MM.1S (cell line): ENCODE measurements at regions not wholly inside any gene's neighbourhood (a gene's known extent, or its start where the extent isn't known, plus 50 kb on each side); places are given as distances from the start of the nearest gene placed in this dataset.

ENCODE experiments used
- DNase-seq: peaks from one replicate; pipeline ENCODE4 v3.0.0-alpha.2; 2015
- H2AFZ ChIP-seq: fragments of 300-600 bp; sonication (generic); 2 replicates; pipeline ENCODE4 v1.6.0; 2016; ENCODE audit warnings: antibody characterized with exemption, low read length
- H3F3A ChIP-seq: fragments of 300-600 bp; sonication (generic); 2 replicates; pipeline ENCODE4 v1.6.1; 2016; ENCODE audit warnings: mild to moderate bottlenecking, antibody characterized with exemption, low read length, moderate library complexity, mixed read lengths; ENCODE audit not compliant: insufficient read depth
- H3K27ac ChIP-seq: fragments of 300-600 bp; sonication (generic); 2 replicates; pipeline ENCODE4 v1.5.1; 2016; ENCODE audit warnings: mild to moderate bottlenecking, low read length
- H3K27me3 ChIP-seq: fragments of 300-600 bp; sonication (generic); replicated peaks from 2 replicates; pipeline ENCODE4 v1.6.0; 2016; ENCODE audit warnings: low read length; ENCODE audit not compliant: insufficient read depth
- H3K36me3 ChIP-seq: fragments of 300-600 bp; sonication (generic); replicated peaks from 2 replicates; pipeline ENCODE4 v1.6.1; 2016; ENCODE audit warnings: mild to moderate bottlenecking, low read length, mixed read lengths; ENCODE audit not compliant: insufficient read depth
- H3K4me1 ChIP-seq: fragments of 300-600 bp; sonication (generic); 2 replicates; pipeline ENCODE4 v1.6.1; 2016; ENCODE audit warnings: low read length, mixed read lengths
- H3K4me2 ChIP-seq: fragments of 300-600 bp; sonication (generic); 2 replicates; pipeline ENCODE4 v1.6.0; 2016; ENCODE audit warnings: low read depth, low read length
- H3K4me3 ChIP-seq: fragments of 300-600 bp; sonication (generic); 2 replicates; pipeline ENCODE4 v1.5.1; 2016; ENCODE audit warnings: low read length, mixed read lengths
- H3K79me2 ChIP-seq: fragments of 300-600 bp; sonication (generic); 2 replicates; pipeline ENCODE4 v1.6.1; 2016; ENCODE audit warnings: mixed run types, low read length, mixed read lengths
- H3K9ac ChIP-seq: fragments of 300-600 bp; sonication (generic); 2 replicates; pipeline ENCODE4 v1.6.1; 2016; ENCODE audit warnings: low read length, mixed read lengths
- H3K9me2 ChIP-seq: fragments of 300-600 bp; sonication (generic); replicated peaks from 2 replicates; pipeline ENCODE4 v1.6.1; 2016; ENCODE audit warnings: mild to moderate bottlenecking, low read length, mixed read lengths; ENCODE audit not compliant: insufficient read depth
- H3K9me3 ChIP-seq: fragments of 300-600 bp; sonication (generic); replicated peaks from 2 replicates; pipeline ENCODE4 v1.6.1; 2016; ENCODE audit warnings: mild to moderate bottlenecking, low read length, mixed read lengths; ENCODE audit not compliant: insufficient read depth
- H4K20me1 ChIP-seq: fragments of 300-600 bp; sonication (generic); 2 replicates; pipeline ENCODE4 v1.6.1; 2016; ENCODE audit warnings: mild to moderate bottlenecking, low read length, moderate library complexity, mixed read lengths; ENCODE audit not compliant: insufficient read depth
- EZH2 ChIP-seq: fragments of 300-600 bp; sonication (generic); optimal IDR thresholded peaks from 2 replicates; pipeline ENCODE3; 2017; ENCODE audit warnings: low read depth, mild to moderate bottlenecking, antibody characterized with exemption, low read length, mixed read lengths
- EZH2phosphoT487 ChIP-seq: fragments of 300-600 bp; sonication (generic); IDR thresholded peaks from 2 replicates; pipeline ENCODE4 v1.6.1; 2018; ENCODE audit warnings: antibody characterized with exemption, low read length
- TF ChIP-seq, protein P1 (sequence below): fragments of 300-600 bp; sonication (generic); IDR thresholded peaks from 2 replicates; pipeline ENCODE4 v1.5.1; 2016; ENCODE audit warnings: antibody characterized with exemption, low read length, mixed read lengths

DNA sequence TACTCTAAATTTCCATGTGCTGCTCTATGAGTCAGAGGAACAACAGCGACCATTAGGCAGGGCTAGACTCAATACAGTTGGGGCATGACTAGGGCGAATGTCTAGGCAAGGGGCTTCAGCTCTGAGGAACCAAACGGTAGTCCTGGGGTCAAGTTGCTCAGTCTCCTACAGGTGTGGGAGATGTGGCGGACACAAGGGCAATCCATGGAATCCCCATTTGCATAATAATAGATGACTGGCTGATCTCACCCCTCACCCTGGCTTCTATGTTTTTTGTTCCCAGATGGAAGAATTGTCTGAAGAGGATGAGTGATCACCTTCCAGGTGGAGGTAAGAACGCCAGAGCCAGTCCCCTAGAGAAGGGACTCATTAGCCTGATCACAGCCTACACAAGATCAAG lies 1048.2 kb upstream of the MIR17HG start:
- no peaks in the 10 kb centered on the region for H3K9me2 ChIP-seq
- TF ChIP-seq EZH2 (no peak), EZH2phosphoT487 (no peak)
- TF ChIP-seq, protein P1, sequence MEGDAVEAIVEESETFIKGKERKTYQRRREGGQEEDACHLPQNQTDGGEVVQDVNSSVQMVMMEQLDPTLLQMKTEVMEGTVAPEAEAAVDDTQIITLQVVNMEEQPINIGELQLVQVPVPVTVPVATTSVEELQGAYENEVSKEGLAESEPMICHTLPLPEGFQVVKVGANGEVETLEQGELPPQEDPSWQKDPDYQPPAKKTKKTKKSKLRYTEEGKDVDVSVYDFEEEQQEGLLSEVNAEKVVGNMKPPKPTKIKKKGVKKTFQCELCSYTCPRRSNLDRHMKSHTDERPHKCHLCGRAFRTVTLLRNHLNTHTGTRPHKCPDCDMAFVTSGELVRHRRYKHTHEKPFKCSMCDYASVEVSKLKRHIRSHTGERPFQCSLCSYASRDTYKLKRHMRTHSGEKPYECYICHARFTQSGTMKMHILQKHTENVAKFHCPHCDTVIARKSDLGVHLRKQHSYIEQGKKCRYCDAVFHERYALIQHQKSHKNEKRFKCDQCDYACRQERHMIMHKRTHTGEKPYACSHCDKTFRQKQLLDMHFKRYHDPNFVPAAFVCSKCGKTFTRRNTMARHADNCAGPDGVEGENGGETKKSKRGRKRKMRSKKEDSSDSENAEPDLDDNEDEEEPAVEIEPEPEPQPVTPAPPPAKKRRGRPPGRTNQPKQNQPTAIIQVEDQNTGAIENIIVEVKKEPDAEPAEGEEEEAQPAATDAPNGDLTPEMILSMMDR: no peak
- H4K20me1 ChIP-seq: no peaks in the 10 kb centered on the region
- H3K4me1 ChIP-seq: no peaks in the 10 kb centered on the region
- H3K4me2 ChIP-seq: no peak overlapping the region
- no peak for DNase-seq
- no peaks in the 10 kb centered on the region for H3K79me2 ChIP-seq
- H3F3A ChIP-seq: no peaks in the 10 kb centered on the region
- H3K4me3 ChIP-seq: no peak overlapping the region
- no peaks in the 10 kb centered on the region for H3K9me3 ChIP-seq
- H3K27ac ChIP-seq: no peak overlapping the region
- no peak overlapping the region for H2AFZ ChIP-seq
- no peaks in the 10 kb centered on the region for H3K27me3 ChIP-seq
- H3K9ac ChIP-seq: no peak overlapping the region
- no peaks in the 10 kb centered on the region for H3K36me3 ChIP-seq

DNA sequence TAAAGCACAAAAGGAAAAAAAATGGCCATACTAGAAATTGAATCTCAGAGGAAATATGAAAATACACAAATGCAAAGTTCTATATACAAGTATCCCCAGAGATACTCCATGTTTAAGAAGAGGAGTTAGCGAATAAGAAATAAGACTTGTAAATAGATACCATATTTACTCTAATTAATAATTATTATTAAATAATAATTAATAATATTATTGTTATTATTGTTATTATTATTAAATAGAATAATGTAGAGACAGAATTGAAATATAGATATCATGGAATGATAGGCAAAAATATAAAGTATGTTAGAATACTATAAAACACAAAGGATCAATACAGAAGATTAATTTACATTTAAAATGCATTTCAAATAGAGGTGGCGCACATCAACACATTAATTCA lies 1047.5 kb upstream of the MIR17HG start:
- no peak for DNase-seq
- H3K27ac ChIP-seq: no peak overlapping the region
- no peaks in the 10 kb centered on the region for H3K79me2 ChIP-seq
- H2AFZ ChIP-seq: no peak overlapping the region
- no peaks in the 10 kb centered on the region for H3K9me2 ChIP-seq
- no peak overlapping the region for H3K4me3 ChIP-seq
- H3K9me3 ChIP-seq: no peaks in the 10 kb centered on the region
- H3K4me1 ChIP-seq: no peaks in the 10 kb centered on the region
- H3K36me3 ChIP-seq: no peaks in the 10 kb centered on the region
- TF ChIP-seq, protein P1: no peak
- TF ChIP-seq EZH2 (no peak), EZH2phosphoT487 (no peak)
- H4K20me1 ChIP-seq: no peaks in the 10 kb centered on the region
- no peak overlapping the region for H3K9ac ChIP-seq
- H3K4me2 ChIP-seq: no peak overlapping the region
- H3K27me3 ChIP-seq: no peaks in the 10 kb centered on the region
- no peaks in the 10 kb centered on the region for H3F3A ChIP-seq

DNA sequence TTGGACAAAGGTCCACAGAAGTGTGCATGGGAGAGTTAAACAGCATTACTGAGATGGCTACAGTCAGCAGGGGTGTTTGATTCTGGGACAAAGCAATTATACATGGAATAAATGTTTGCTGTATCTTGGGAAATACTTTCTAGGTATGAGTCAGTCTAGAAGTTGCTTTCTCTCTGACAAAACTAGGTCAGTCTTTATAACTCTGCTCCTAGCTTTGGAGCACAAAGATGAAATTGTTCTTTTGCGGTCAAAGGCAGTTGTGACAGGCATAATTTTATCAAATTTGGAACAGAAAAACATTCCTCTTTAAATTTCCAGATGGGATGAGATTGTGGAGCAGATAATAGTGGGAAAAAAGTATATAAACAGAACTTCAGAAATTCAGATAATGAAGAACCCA lies 1045.4 kb upstream of the MIR17HG start:
- no peaks in the 10 kb centered on the region for H3K79me2 ChIP-seq
- no peak for DNase-seq
- no peak overlapping the region for H3K4me3 ChIP-seq
- no peaks in the 10 kb centered on the region for H3K4me1 ChIP-seq
- H3K4me2 ChIP-seq: no peak overlapping the region
- no peaks in the 10 kb centered on the region for H3K9me3 ChIP-seq
- no peaks in the 10 kb centered on the region for H3F3A ChIP-seq
- TF ChIP-seq EZH2phosphoT487 (no peak), EZH2 (no peak)
- TF ChIP-seq, protein P1: no peak
- no peak overlapping the region for H3K27ac ChIP-seq
- H4K20me1 ChIP-seq: no peaks in the 10 kb centered on the region
- H3K36me3 ChIP-seq: no peaks in the 10 kb centered on the region
- H3K27me3 ChIP-seq: no peaks in the 10 kb centered on the region
- no peak overlapping the region for H2AFZ ChIP-seq
- H3K9ac ChIP-seq: no peak overlapping the region
- H3K9me2 ChIP-seq: no peaks in the 10 kb centered on the region
